HepG2 (cell line): ENCODE measurements at regions not wholly inside any gene's neighbourhood (a gene's known extent, or its start where the extent isn't known, plus 50 kb on each side); places are given as distances from the start of the nearest gene placed in this dataset.

Experiments
- ARID5B ChIP-seq: IDR thresholded peaks from 2 replicates; pipeline ENCODE4 v1.4.0; 2020; ENCODE audit warnings: mild to moderate bottlenecking, missing genetic modification reagents
- HNF1B ChIP-seq: sonication (generic); formaldehyde crosslinking; IDR thresholded peaks from 2 replicates; pipeline ENCODE4 v1.5.1; 2020; ENCODE audit warnings: mild to moderate bottlenecking, moderate library complexity, missing genetic modification reagents
- PCBP1 ChIP-seq: fragments of 200-400 bp; formaldehyde crosslinking; IDR thresholded peaks from 2 replicates; pipeline ENCODE4 v1.6.1; 2017; ENCODE audit warnings: mild to moderate bottlenecking, low read depth, low read length, borderline replicate concordance
- PHF21A ChIP-seq: sonication (generic); formaldehyde crosslinking; IDR thresholded peaks from 2 replicates; pipeline ENCODE4 v1.5.0; 2020; ENCODE audit warnings: mild to moderate bottlenecking, missing genetic modification reagents
- POLR2AphosphoS2 ChIP-seq: IDR thresholded peaks from 2 replicates; pipeline ENCODE4 v1.6.1; 2011; ENCODE audit warnings: low read depth, low read length, improper control_type of control experiment
- POLR2AphosphoS5 ChIP-seq: IDR thresholded peaks from 2 replicates; pipeline ENCODE4 v1.6.1; 2012; ENCODE audit warnings: low read depth, low read length
- POLR2G ChIP-seq: fragments of 200-400 bp; formaldehyde crosslinking; IDR thresholded peaks from 2 replicates; pipeline ENCODE4 v1.6.1; 2018; ENCODE audit warnings: mild to moderate bottlenecking, low read depth, low read length, moderate library complexity
- PRDM4 ChIP-seq: sonication (generic); formaldehyde crosslinking; IDR thresholded peaks from 2 replicates; pipeline ENCODE4 v1.9.0; 2021; ENCODE audit warnings: missing genetic modification reagents, borderline replicate concordance
- RCOR2 ChIP-seq: IDR thresholded peaks from 2 replicates; pipeline ENCODE4 v1.6.1; 2016; ENCODE audit warnings: missing biosample characterization, missing genetic modification reagents
- RXRA ChIP-seq: sonication (generic); formaldehyde crosslinking; IDR thresholded peaks from 2 replicates; pipeline ENCODE4 v1.5.1; 2020; ENCODE audit warnings: missing genetic modification reagents
- SP1 ChIP-seq, 2 experiments: fragments of 450-650 bp in 1 of 2; sonication (generic) in 1 of 2; formaldehyde crosslinking in 1 of 2; IDR thresholded peaks; 2 replicates each; pipeline versions ENCODE4 v1.4.0 to v1.6.1; 2016 to 2020; ENCODE audit warnings: missing genetic modification reagents in 1 of 2
- TFAP4 ChIP-seq: sonication (generic); IDR thresholded peaks from 2 replicates; pipeline ENCODE4 v1.6.1; 2016; ENCODE audit warnings: low read depth, borderline replicate concordance
- ZBTB44 ChIP-seq: sonication (generic); formaldehyde crosslinking; IDR thresholded peaks from 2 replicates; pipeline ENCODE4 v1.4.0; 2020; ENCODE audit warnings: missing genetic modification reagents
- ZFP91 ChIP-seq: sonication (generic); formaldehyde crosslinking; IDR thresholded peaks from 2 replicates; pipeline ENCODE4 v1.9.0; 2022; ENCODE audit warnings: missing genetic modification reagents, mild to moderate bottlenecking, borderline replicate concordance
- ZIK1 ChIP-seq: sonication (generic); formaldehyde crosslinking; IDR thresholded peaks from 2 replicates; pipeline ENCODE4 v1.5.0; 2020; ENCODE audit warnings: mild to moderate bottlenecking, low read depth, missing genetic modification reagents, borderline replicate concordance
- ZNF777 ChIP-seq: sonication (generic); formaldehyde crosslinking; IDR thresholded peaks from 2 replicates; pipeline ENCODE4 v1.4.0; 2020; ENCODE audit warnings: missing genetic modification reagents

GRCh38 chr2:43157506-43158246, 68.7 kb downstream of the ZFP36L2 start (continued):
- TF ChIP-seq ZFP91 (0 out of 2 replicates have a peak, but pooled peaks have one; percentile 42), POLR2AphosphoS5 (no peak), POLR2AphosphoS2 (no peak), SP1 (IDR thresholded peaks at IDR 0.05) (no peak), SP1 (CRISPR knock-in tag; IDR thresholded peaks at IDR 0.05) (no peak; the same call in 1 of the 2 replicates), ARID5B (peak; percentile 22; the same call in 1 of the 2 replicates), HNF1B (CRISPR knock-in tag) (no peak; the same call in 1 of the 2 replicates), RCOR2 (CRISPR knock-in tag) (no peak), ZIK1 (CRISPR knock-in tag) (no peak), POLR2G (no peak), RXRA (peak; percentile 71; the same call in 1 of the 2 replicates), PRDM4 (no peak), ZNF777 (CRISPR knock-in tag) (no peak), TFAP4 (no peak), ZBTB44 (CRISPR knock-in tag) (no peak), PCBP1 (no peak), PHF21A (CRISPR knock-in tag) (no peak)
